PC-3 (cell line): ENCODE measurements at regions not wholly inside any gene's neighbourhood (a gene's known extent, or its start where the extent isn't known, plus 50 kb on each side); places are given as distances from the start of the nearest gene placed in this dataset.

Source experiments
- ATAC-seq: fragments of 200-7000 bp; cut with Tn5 transposase; 2 replicates; pipeline ENCODE4 v1.9.1; 2020; ENCODE audit warnings: mild to moderate bottlenecking, moderate library complexity
- BruUV-seq: library from RNA; stranded (reverse); fragments of 400-500 nt; replicated peaks from 2 replicates; lab custom pipeline; 2021; lab: Mats Ljungman, UMichigan
- CTCF ChIA-PET: fragments of 300-600 bp; sonication (Branson Sonifier 250); formaldehyde crosslinking; loops from one replicate; lab custom pipeline; 2022; ENCODE audit warnings: antibody characterized with exemption; lab: Charles Lee
- POLR2A ChIA-PET: fragments of 300-600 bp; sonication (Branson Sonifier 250); formaldehyde crosslinking; loops from one replicate; lab custom pipeline; 2022; ENCODE audit warnings: antibody characterized with exemption; ENCODE audit not compliant: unreplicated experiment; lab: Charles Lee
- DNase-seq: peaks from one replicate; pipeline ENCODE4 v3.0.0-alpha.2; 2015
- H2AFZ ChIP-seq: fragments of 300-600 bp; sonication (generic); 2 replicates; pipeline ENCODE4 v1.6.0; 2016; ENCODE audit warnings: antibody characterized with exemption, low read length
- H3F3A ChIP-seq: fragments of 300-600 bp; sonication (generic); one replicate; pipeline ENCODE4 v1.6.0; 2017; ENCODE audit warnings: antibody characterized with exemption, low read length, control low read depth, mild to moderate bottlenecking; ENCODE audit not compliant: unreplicated experiment
- H3K27ac ChIP-seq: fragments of 300-600 bp; sonication (generic); 2 replicates; pipeline ENCODE4 v1.5.1; 2016; ENCODE audit warnings: mild to moderate bottlenecking, low read length
- H3K27me3 ChIP-seq: fragments of 300-600 bp; sonication (generic); 2 replicates; pipeline ENCODE4 v1.6.1; 2016; ENCODE audit warnings: low read length, mixed read lengths
- H3K36me3 ChIP-seq: fragments of 300-600 bp; sonication (generic); 2 replicates; pipeline ENCODE4 v1.6.1; 2016; ENCODE audit warnings: low read depth, mixed run types, low read length, mixed read lengths
- H3K4me1 ChIP-seq: fragments of 300-600 bp; sonication (generic); 2 replicates; pipeline ENCODE4 v1.5.1; 2016; ENCODE audit warnings: low read length; ENCODE audit not compliant: insufficient read depth
- H3K4me2 ChIP-seq: fragments of 300-600 bp; sonication (generic); 2 replicates; pipeline ENCODE4 v1.6.0; 2016; ENCODE audit warnings: low read length
- H3K4me3 ChIP-seq: fragments of 300-600 bp; sonication (generic); 2 replicates; pipeline ENCODE4 v1.5.1; 2016; ENCODE audit warnings: mild to moderate bottlenecking, low read length, mixed read lengths
- H3K79me2 ChIP-seq: fragments of 300-600 bp; sonication (generic); 2 replicates; pipeline ENCODE4 v1.6.1; 2017; ENCODE audit warnings: low read length, mixed read lengths
- H3K9ac ChIP-seq: fragments of 300-600 bp; sonication (generic); 2 replicates; pipeline ENCODE4 v1.6.0; 2016; ENCODE audit warnings: mild to moderate bottlenecking, low read length
- H3K9me2 ChIP-seq: fragments of 300-600 bp; sonication (generic); replicated peaks from 2 replicates; pipeline ENCODE4 v1.6.1; 2016; ENCODE audit warnings: mixed run types, low read length, mixed read lengths
- H3K9me3 ChIP-seq: fragments of 300-600 bp; sonication (generic); 2 replicates; pipeline ENCODE4 v1.6.1; 2016; ENCODE audit warnings: low read length, mixed read lengths
- H4K20me1 ChIP-seq: fragments of 300-600 bp; sonication (generic); 2 replicates; pipeline ENCODE4 v1.6.1; 2016; ENCODE audit warnings: low read length, mixed read lengths
- CTCF ChIP-seq: fragments of 300-600 bp; sonication (generic); conservative IDR thresholded peaks from 2 replicates; pipeline ENCODE4 v1.5.1; 2017; ENCODE audit warnings: antibody characterized with exemption, low read depth, mild to moderate bottlenecking, low read length
- EZH2 ChIP-seq: fragments of 300-600 bp; sonication (generic); IDR thresholded peaks from one replicate; pipeline ENCODE4 v1.6.1; 2017; ENCODE audit warnings: antibody characterized with exemption, mild to moderate bottlenecking, low read length; ENCODE audit not compliant: unreplicated experiment
- EZH2phosphoT487 ChIP-seq: fragments of 300-600 bp; sonication (generic); IDR thresholded peaks from 2 replicates; pipeline ENCODE4 v1.6.1; 2018; ENCODE audit warnings: mild to moderate bottlenecking, antibody characterized with exemption, low read length, borderline replicate concordance
- intact Hi-C: fragments of 100-400 bp; cut with micrococcal nuclease; formaldehyde crosslinking; loops from 2 replicates; pipeline ENCODE4 v1.9.0; 2023

- no peaks in the 10 kb centered on the region for H4K20me1 ChIP-seq
- H3K4me2 ChIP-seq, result no peak overlapping the region
- no peaks in the 10 kb centered on the region for H3K9me3 ChIP-seq
- DNase-seq (no peak), ATAC-seq (no peak)
- H3K9ac ChIP-seq, result no peak overlapping the region
- ChIA-PET CTCF (no interaction called here), POLR2A (no interaction called here)
- H3K27ac ChIP-seq, result no peak overlapping the region
- H3K27me3 ChIP-seq, result no peaks in the 10 kb centered on the region
- H3K79me2 ChIP-seq, result no peaks in the 10 kb centered on the region
- H3K4me3 ChIP-seq, result no peak overlapping the region
- no TSS peak for BruUV-seq
- H3F3A ChIP-seq, result no peaks in the 10 kb centered on the region
- no peak for TF ChIP-seq EZH2phosphoT487
- no peak for TF ChIP-seq EZH2
- no peak for TF ChIP-seq CTCF
- no peaks in the 10 kb centered on the region for H3K4me1 ChIP-seq
- intact Hi-C loops, result no loop called here
- H3K36me3 ChIP-seq, result no peaks in the 10 kb centered on the region
- no peaks in the 10 kb centered on the region for H3K9me2 ChIP-seq
- no peak overlapping the region for H2AFZ ChIP-seq
Observed at GRCh38 chrX:63488546-63489373, 137.6 kb upstream of the SPIN4 start.

GRCh38 chrX:63475200-63475599 is 124.1 kb upstream of the SPIN4 start:
- TF ChIP-seq EZH2, result no peak
- no peak for TF ChIP-seq EZH2phosphoT487
- no peak for TF ChIP-seq CTCF
- Histone ChIP-seq H3K9ac (no peak overlapping the region), H3F3A (no peaks in the 10 kb centered on the region), H3K79me2 (no peaks in the 10 kb centered on the region), H3K27ac (no peak overlapping the region), H3K4me3 (no peak overlapping the region), H4K20me1 (no peaks in the 10 kb centered on the region), H3K4me1 (no peaks in the 10 kb centered on the region), H3K4me2 (no peak overlapping the region), H3K9me3 (peaks cover 24% of the 10 kb centered on the region), H3K9me2 (no peaks in the 10 kb centered on the region), H2AFZ (no peak overlapping the region), H3K36me3 (peaks cover 18% of the 10 kb centered on the region), H3K27me3 (no peaks in the 10 kb centered on the region)
- CTCF ChIA-PET, result no interaction called here
- DNase-seq (no peak), ATAC-seq (no peak)
- POLR2A ChIA-PET, result no interaction called here
- intact Hi-C loops, result no loop called here
- no TSS peak for BruUV-seq

- ChIA-PET CTCF (no interaction called here), POLR2A (no interaction called here)
- Histone ChIP-seq H3K4me3 (no peak overlapping the region), H3K9me3 (peaks cover 31% of the 10 kb centered on the region), H3F3A (no peaks in the 10 kb centered on the region), H4K20me1 (no peaks in the 10 kb centered on the region), H3K36me3 (peaks cover 11% of the 10 kb centered on the region), H3K9me2 (no peaks in the 10 kb centered on the region), H3K79me2 (no peaks in the 10 kb centered on the region), H3K4me2 (no peak overlapping the region), H3K27me3 (no peaks in the 10 kb centered on the region), H2AFZ (no peak overlapping the region), H3K4me1 (no peaks in the 10 kb centered on the region), H3K27ac (no peak overlapping the region), H3K9ac (no peak overlapping the region)
- no peak for TF ChIP-seq CTCF
- no peak for DNase-seq
- no TSS peak for BruUV-seq
- no peak for ATAC-seq
- intact Hi-C loops, result no loop called here
Observed at GRCh38 chrX:63471004-63471403, 119.9 kb upstream of the SPIN4 start.
